Ureter (tissue), 1 donor: ENCODE measurements at regions not wholly inside any gene's neighbourhood (a gene's known extent, or its start where the extent isn't known, plus 50 kb on each side); places are given as distances from the start of the nearest gene placed in this dataset.
A peak's percentile ranks its signal among the peaks of the same experiment; 100 is the strongest.
"Not testable (repeated sequence)": the region's sequence is repeated elsewhere in the genome, so short reads cannot be mapped to it uniquely, and the experiment has no call there.

Source experiments
- DNase-seq: peaks from one replicate; pipeline ENCODE4 v3.0.0-alpha.2; 2020; ENCODE audit warnings: low spot score
- donor health status: DM: yes; HTN: yes; CAD: no.

- no peak for DNase-seq
These were observed 50.9 kb upstream of the NXT1 start for GRCh38 chr20:23299673-23300050.

- DNase-seq, result no peak
These were observed 51.5 kb upstream of the NXT1 start for GRCh38 chr20:23298926-23299672.

- no peak for DNase-seq
These were observed 52.4 kb upstream of the NXT1 start for GRCh38 chr20:23298155-23298554.

- no peak for DNase-seq
These were observed 53.5 kb upstream of the NXT1 start for GRCh38 chr20:23296841-23297701.

- DNase-seq, result no peak
These were observed 54.7 kb upstream of the NXT1 start for GRCh38 chr20:23295934-23296333.

GRCh38 chr20:23294671-23295070 is 55.9 kb upstream of the NXT1 start:
- DNase-seq, result no peak

GRCh38 chr20:23294166-23294565 is 56.4 kb upstream of the NXT1 start:
- DNase-seq, result no peak

- DNase-seq, result no peak
These were observed 56.9 kb upstream of the NXT1 start for GRCh38 chr20:23293689-23294088.

- DNase-seq, result not testable (repeated sequence)
These were observed 58.3 kb upstream of the NXT1 start for GRCh38 chr20:23292311-23292710.

- DNase-seq, result no peak
These were observed 58.9 kb upstream of the NXT1 start for GRCh38 chr20:23291575-23292240.

GRCh38 chr20:23290761-23291574 is 59.6 kb upstream of the NXT1 start:
- no peak for DNase-seq

- DNase-seq, result no peak
These were observed 60.7 kb upstream of the NXT1 start for GRCh38 chr20:23289724-23290395.

GRCh38 chr20:23289249-23289648 is 61.3 kb upstream of the NXT1 start:
- DNase-seq, result no peak

- no peak for DNase-seq
These were observed 63.0 kb upstream of the NXT1 start for GRCh38 chr20:23287354-23288190.

- peak; percentile 14 for DNase-seq
These were observed 64.2 kb upstream of the NXT1 start for GRCh38 chr20:23286346-23286745.

GRCh38 chr20:23285536-23285935 is 65.1 kb upstream of the NXT1 start:
- peak; percentile 18 for DNase-seq

- peak; percentile 4 for DNase-seq
These were observed 66.6 kb upstream of the NXT1 start for GRCh38 chr20:23284009-23284408.

- DNase-seq, result peak; percentile 25
These were observed 67.3 kb upstream of the NXT1 start for GRCh38 chr20:23283096-23283850.

GRCh38 chr20:23282546-23282945 is 68.0 kb upstream of the NXT1 start:
- peak; percentile 20 for DNase-seq
